Hepatocyte (in vitro differentiated cells): ENCODE measurements at regions not wholly inside any gene's neighbourhood (a gene's known extent, or its start where the extent isn't known, plus 50 kb on each side); places are given as distances from the start of the nearest gene placed in this dataset. TPM values are rescaled to one million over a fixed set of nuclear protein-coding genes. Genes with fewer than 3 reads are reported as not detected.
"Not testable (repeated sequence)": the region's sequence is repeated elsewhere in the genome, so short reads cannot be mapped to it uniquely, and the experiment has no call there.

Experiments used
- DNase-seq: peaks from one replicate; pipeline ENCODE4 v3.0.0-alpha.2; 2016; ENCODE audit warnings: low spot score
- H2AFZ ChIP-seq: fragments of 200-600 bp; sonication (generic); 2 replicates; pipeline ENCODE4 v1.6.0; 2016; ENCODE audit warnings: antibody characterized with exemption, mild to moderate bottlenecking
- H3K27ac ChIP-seq: fragments of 200-600 bp; sonication (generic); 2 replicates; pipeline ENCODE4 v1.5.1; 2016; ENCODE audit warnings: mild to moderate bottlenecking
- H3K27me3 ChIP-seq: fragments of 200-600 bp; sonication (generic); 2 replicates; pipeline ENCODE4 v1.6.1; 2016
- H3K36me3 ChIP-seq: fragments of 200-600 bp; sonication (generic); replicated peaks from 2 replicates; pipeline ENCODE4 v1.5.1; 2016; ENCODE audit warnings: low read depth; ENCODE audit not compliant: insufficient read depth
- H3K4me1 ChIP-seq: fragments of 200-600 bp; sonication (generic); 2 replicates; pipeline ENCODE4 v1.5.1; 2016; ENCODE audit warnings: mild to moderate bottlenecking, moderate library complexity; ENCODE audit not compliant: insufficient read depth
- H3K4me2 ChIP-seq: fragments of 200-600 bp; sonication (generic); 2 replicates; pipeline ENCODE4 v1.6.0; 2016
- H3K4me3 ChIP-seq: fragments of 200-600 bp; sonication (generic); 2 replicates; pipeline ENCODE4 v1.5.1; 2016; ENCODE audit warnings: mild to moderate bottlenecking
- H3K79me2 ChIP-seq: fragments of 200-600 bp; sonication (generic); 2 replicates; pipeline ENCODE4 v1.6.0; 2017; ENCODE audit warnings: mild to moderate bottlenecking
- H3K9me2 ChIP-seq: fragments of 200-600 bp; sonication (generic); replicated peaks from 2 replicates; pipeline ENCODE4 v1.6.0; 2017; ENCODE audit warnings: mild to moderate bottlenecking; ENCODE audit not compliant: insufficient read depth
- H3K9me3 ChIP-seq: fragments of 200-600 bp; sonication (generic); 2 replicates; pipeline ENCODE4 v1.5.1; 2016; ENCODE audit warnings: low read depth, mild to moderate bottlenecking
- H4K20me1 ChIP-seq: fragments of 200-600 bp; sonication (generic); 2 replicates; pipeline ENCODE4 v1.6.0; 2016; ENCODE audit warnings: mild to moderate bottlenecking; ENCODE audit not compliant: insufficient read depth, poor library complexity, severe bottlenecking
- EZH2 ChIP-seq: fragments of 200-600 bp; sonication (generic); IDR thresholded peaks from 2 replicates; pipeline ENCODE4 v1.6.1; 2016; ENCODE audit warnings: antibody characterized with exemption, mild to moderate bottlenecking, borderline replicate concordance
- EZH2phosphoT487 ChIP-seq: fragments of 200-600 bp; sonication (generic); IDR thresholded peaks from one replicate; pipeline ENCODE4 v1.6.1; 2018; ENCODE audit warnings: antibody characterized with exemption, mild to moderate bottlenecking, low read depth, moderate library complexity; ENCODE audit not compliant: unreplicated experiment, severe bottlenecking
- WGBS: methylation state at CpG from one replicate; pipeline ENCODE4 v1.1.6; 2016; ENCODE audit warnings: low lambda C conversion rate; ENCODE audit errors: missing lambda C conversion rate; 5-methylcytosine and 5-hydroxymethylcytosine counted together
- microRNA-seq: library from miRNA; unstranded; fragments of <30 nt; microRNA quantifications from one replicate; pipeline ENCODE4, GENCODE V29; 2017
- small RNA-seq: library from RNA; depleted of rRNA; stranded (forward); fragments of <200 nt; gene quantifications from one replicate; pipeline ENCODE3, GENCODE V24; 2014
- TF ChIP-seq, protein P1 (sequence below): fragments of 200-600 bp; sonication (generic); IDR thresholded peaks from 2 replicates; pipeline ENCODE4 v1.5.1; 2016; ENCODE audit warnings: antibody characterized with exemption, mild to moderate bottlenecking; ENCODE audit not compliant: poor library complexity

- no peak for DNase-seq
- H4K20me1 ChIP-seq, result no peaks in the 10 kb centered on the region
- no peaks in the 10 kb centered on the region for H3K4me1 ChIP-seq
- H3K4me3 ChIP-seq, result no peak overlapping the region
- no peak overlapping the region for H2AFZ ChIP-seq
- no peak overlapping the region for H3K27ac ChIP-seq
- no peaks in the 10 kb centered on the region for H3K79me2 ChIP-seq
- 67% methylated on average over 1 of the region's 1 CpG for WGBS
- no peaks in the 10 kb centered on the region for H3K9me3 ChIP-seq
- H3K4me2 ChIP-seq, result no peak overlapping the region
- no peaks in the 10 kb centered on the region for H3K36me3 ChIP-seq
- no peaks in the 10 kb centered on the region for H3K9me2 ChIP-seq
- H3K27me3 ChIP-seq, result no peaks in the 10 kb centered on the region
- TF ChIP-seq, protein P1, sequence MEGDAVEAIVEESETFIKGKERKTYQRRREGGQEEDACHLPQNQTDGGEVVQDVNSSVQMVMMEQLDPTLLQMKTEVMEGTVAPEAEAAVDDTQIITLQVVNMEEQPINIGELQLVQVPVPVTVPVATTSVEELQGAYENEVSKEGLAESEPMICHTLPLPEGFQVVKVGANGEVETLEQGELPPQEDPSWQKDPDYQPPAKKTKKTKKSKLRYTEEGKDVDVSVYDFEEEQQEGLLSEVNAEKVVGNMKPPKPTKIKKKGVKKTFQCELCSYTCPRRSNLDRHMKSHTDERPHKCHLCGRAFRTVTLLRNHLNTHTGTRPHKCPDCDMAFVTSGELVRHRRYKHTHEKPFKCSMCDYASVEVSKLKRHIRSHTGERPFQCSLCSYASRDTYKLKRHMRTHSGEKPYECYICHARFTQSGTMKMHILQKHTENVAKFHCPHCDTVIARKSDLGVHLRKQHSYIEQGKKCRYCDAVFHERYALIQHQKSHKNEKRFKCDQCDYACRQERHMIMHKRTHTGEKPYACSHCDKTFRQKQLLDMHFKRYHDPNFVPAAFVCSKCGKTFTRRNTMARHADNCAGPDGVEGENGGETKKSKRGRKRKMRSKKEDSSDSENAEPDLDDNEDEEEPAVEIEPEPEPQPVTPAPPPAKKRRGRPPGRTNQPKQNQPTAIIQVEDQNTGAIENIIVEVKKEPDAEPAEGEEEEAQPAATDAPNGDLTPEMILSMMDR, result no peak
- TF ChIP-seq EZH2, result no peak
- no peak for TF ChIP-seq EZH2phosphoT487
Measured at GRCh38 chr3:151520105-151520504, 59.2 kb upstream of the IGSF10 start.

DNA sequence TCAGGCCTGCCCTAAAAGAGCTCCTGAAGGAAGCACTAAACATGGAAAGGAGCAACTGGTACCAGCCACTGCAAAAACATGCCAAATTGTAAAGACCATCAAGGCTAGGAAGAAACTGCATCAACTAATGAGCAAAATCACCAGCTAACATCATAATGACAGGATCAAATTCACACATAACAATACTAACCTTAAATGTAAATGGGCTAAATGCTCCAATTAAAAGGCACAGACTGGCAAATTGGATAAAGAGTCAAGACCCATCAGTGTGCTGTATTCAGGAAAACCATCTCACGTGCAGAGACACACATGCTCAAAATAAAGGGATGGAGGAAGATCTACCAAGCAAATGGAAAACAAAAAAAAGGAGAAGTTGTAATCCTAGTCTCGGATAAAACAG lies 50.6 kb upstream of the IGSF10 start:
- H2AFZ ChIP-seq, H3K9me3 ChIP-seq, DNase-seq, H3K4me2 ChIP-seq, H3K27me3 ChIP-seq, H3K36me3 ChIP-seq, H4K20me1 ChIP-seq, H3K4me3 ChIP-seq, H3K27ac ChIP-seq, H3K79me2 ChIP-seq, H3K9me2 ChIP-seq, H3K4me1 ChIP-seq: not testable (repeated sequence)
- whole genome bisulfite sequencing, result 97% methylated on average over 2 of the region's 2 CpGs

Small RNA genes lying in the stretch of these regions (microRNA-seq; reads per million reads assigned to microRNA genes)
- not detected for gene MIR5186

Small RNA genes lying in the stretch of these regions (small RNA-seq; reads per million reads assigned to genes)
- gene MIR5186, result not detected
